HG03066 (cell line): ENCODE measurements at regions not wholly inside any gene's neighbourhood (a gene's known extent, or its start where the extent isn't known, plus 50 kb on each side); places are given as distances from the start of the nearest gene placed in this dataset.

Experiments used
- ATAC-seq: cut with Tn5 transposase; IDR thresholded peaks from one replicate; pipeline ENCODE4 v1.9.1; 2021; ENCODE audit warnings: low read depth; ENCODE audit not compliant: unreplicated experiment

DNA sequence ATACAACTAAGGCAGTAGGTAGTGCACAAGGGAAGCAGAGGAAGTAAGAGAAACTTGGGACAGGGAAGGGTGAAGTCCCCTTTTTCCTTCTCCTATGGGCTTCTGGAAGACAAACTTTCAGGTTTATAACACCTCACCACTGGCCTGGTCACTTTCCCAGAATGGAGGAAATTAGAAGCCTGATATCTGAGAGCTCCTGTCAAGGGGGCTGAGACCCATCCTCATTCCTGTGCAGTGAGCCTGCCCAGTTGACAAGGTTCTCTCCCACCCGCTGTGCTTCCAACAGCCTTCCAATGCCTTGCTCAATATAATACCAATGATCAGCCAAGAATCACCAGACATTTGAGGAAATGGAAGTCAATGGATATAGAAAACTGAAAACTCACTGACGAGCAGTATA, 100.4 kb upstream of the YPEL5 start:
- no peak for ATAC-seq

DNA sequence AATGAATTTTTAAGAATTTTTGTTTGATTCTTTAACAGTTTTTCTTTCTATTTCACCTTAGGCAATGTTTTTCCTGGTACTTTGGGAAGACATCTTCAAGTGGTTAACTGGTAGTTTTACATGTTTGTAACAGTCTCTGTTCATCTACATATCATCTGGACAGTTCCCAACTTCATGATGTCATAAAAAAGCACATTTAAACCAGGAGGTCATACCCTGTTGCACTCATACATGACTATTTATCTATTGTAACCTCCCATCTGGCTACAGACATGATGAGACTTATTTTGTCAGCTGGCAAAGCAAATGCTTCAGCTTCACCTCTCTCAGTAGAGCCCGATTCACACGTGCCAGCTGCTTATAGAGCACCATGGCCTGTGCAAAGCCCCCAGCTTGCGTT, 99.8 kb upstream of the YPEL5 start:
- no peak for ATAC-seq

DNA sequence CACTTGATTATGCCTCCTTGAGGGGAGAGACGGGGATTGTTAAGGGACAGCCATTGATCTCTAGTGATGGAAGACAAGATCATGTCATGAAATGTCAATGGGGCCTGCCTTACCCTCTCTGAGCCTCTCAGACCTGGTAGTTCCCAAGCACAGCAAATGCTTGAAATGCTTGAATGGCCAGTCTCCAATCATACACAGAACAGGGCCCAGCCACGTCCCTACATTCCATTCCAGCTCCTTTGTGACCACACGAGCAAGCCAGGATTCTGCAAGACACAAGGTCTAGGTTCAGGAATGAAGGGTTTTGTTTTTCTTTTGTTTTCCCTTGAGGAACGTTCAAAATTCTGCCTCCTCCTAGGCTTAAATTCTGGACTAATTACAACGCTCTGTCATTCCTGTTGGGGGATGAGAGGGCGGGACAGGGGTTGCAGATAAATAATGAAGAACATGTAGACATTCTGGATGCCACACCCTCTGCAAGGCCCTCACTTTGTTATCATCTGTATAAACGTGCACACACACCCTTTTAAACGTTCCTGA, 98.1 kb upstream of the YPEL5 start:
- no peak for ATAC-seq

DNA sequence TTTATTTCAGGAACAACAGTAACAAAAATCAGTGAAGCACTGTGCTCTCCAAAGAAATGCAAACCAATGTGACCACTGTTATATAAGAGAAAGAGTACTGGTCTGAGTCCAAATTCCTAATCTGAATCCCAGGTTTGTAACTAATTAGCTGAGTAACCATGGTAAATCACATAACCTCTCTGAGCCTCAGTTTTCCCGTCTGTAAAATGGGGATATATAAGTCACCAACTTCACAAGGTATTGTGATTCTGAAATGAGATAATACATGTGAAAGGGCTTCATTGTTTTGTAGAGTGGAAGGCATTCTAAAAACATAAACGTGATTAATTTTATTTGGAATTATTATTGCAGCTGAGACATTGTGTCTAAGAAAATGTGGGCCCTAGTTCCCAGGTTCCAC, 91.3 kb upstream of the YPEL5 start:
- no peak for ATAC-seq

DNA sequence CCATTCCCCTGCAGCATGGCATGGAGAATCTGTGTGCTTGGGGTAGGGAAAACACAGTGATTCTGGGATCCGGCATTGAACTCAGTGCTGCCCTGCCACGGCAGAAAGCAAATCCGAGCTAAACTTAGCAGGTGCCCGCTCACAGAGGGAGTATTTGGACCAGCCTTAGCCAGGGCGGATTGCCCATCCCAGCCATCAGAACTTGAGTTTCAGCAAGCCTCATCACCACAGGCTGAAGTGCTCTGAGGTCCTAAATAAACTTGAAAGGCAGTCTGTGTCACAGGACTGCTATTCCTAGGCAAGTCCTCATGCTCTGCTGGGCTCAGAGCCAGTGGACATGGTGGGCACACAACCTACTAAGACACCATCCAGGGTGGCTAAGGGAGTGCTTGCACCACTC, 86.2 kb upstream of the YPEL5 start:
- ATAC-seq = no peak

DNA sequence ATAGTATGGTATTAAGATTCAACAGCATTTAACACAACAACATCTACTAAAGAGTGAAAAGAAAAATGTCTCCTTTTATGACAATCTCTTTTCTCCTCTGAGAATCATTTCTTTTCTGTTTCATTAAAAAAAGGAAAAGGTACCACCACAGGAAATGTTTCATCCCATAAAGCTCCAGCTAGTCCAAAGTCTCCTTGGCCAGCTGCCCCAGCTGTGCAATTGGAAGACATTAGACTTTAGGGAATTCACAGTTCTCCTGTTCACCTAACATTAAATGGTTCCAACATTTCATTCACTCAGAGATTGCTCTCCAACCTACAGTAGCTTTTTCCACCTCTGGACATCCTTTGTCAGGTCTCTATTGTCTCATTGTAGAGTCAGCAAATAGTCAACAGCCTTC, 78.7 kb upstream of the YPEL5 start:
- no peak for ATAC-seq

DNA sequence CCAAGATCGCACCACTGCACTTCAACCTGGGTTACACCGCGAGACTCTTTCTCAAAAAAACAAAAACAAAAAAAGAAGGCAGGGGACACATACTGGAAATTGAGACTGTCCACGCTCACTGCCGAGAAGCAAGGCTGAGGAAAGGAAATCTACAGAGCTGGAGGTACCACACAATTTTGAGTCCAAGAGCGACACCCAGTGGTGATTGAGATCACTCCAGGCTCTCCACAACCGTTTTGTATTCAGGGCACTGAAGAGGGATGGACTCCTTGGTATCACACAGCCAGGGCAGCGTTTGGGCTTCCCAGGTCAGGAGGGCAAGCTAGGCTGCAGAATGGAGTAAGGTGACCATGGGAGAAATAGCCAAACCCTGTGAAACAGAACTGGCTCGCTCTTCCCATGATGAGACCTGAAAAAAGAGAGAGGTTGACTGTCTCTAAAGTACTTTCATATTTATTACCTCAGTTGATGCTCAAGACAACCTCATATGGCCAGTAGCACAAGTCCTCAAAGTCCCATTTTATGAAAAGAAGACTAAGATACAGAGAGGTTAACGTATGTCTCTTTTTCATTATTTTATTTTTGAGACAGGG, 74.5 kb upstream of the YPEL5 start:
- ATAC-seq = peak; percentile 94

DNA sequence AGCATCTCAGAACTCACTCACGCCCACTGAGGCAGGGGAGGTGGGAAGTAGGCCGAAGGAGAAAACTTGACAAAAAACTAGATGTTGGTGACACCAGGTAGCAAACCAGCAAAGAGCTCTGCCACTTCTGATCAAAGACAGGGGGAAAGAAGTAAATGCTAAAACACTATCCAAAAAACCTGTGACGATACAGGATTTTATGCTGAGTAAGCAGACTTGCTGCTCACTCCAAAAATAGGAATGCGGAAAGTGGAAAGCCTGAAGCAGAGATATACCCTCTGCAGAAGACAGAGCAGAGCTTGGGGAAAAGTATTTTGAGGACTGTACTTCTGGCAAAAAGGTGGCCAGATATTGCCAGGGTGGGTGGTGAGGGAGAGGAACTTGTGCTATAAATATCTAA, 73.3 kb upstream of the YPEL5 start:
- ATAC-seq = no peak

DNA sequence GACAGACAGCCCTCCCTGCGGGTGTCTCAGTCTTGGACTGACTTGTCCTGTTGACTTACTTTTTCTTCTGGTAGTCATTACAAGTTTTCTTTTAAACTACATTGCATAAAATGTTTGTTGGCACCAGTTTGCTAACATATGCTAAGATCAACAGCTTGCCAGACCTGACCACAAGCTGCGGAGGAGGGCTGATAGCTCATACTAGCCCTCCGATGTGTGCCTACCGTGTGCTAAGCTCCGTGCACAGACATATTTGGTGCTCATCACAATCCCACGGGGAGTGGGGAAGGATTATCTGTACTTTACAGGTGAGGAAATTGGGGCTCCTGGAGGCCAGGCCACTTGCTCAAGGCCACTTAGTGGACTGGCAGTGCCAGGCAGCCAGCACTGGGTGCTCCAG, 72.8 kb upstream of the YPEL5 start:
- ATAC-seq = no peak

DNA sequence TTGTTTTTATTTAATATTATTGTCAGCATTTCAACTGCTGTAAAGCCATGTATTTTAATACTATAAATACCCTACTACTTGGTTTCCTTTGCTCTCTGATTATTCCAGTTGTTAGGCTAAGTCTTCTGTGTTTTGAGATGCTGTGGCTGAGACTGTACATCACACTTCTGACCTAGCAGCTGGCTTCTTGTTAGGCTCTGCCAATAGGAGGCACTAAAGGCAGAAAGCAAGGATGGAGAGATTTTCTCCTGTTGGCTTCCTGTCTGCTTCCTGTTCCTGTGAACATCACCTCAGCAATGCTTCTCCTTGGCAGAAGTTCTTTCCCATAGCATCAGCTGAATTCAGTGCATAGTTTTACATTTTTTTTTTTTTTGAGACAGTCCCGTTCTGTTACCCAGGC, 68.3 kb upstream of the YPEL5 start:
- ATAC-seq = no peak

DNA sequence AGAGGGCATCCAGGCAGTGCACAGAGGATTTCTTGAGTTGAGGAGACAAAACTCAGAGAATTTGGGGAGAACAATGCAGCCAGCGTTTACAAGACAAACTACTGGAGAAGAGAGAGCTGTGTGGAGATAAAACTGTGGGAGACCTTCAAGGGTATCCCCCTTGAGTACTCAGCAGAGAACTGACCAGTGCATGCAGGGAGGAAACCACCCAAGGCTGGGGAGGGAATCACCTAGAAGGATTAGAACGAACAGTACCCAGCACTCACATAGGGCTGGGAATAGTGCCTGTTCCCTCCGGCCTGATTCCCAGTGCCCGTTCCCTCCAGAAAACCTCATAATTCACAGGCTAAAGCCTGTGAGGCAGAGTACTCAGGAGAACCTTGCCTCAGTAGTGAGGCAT, 61.9 kb upstream of the YPEL5 start:
- ATAC-seq = no peak

DNA sequence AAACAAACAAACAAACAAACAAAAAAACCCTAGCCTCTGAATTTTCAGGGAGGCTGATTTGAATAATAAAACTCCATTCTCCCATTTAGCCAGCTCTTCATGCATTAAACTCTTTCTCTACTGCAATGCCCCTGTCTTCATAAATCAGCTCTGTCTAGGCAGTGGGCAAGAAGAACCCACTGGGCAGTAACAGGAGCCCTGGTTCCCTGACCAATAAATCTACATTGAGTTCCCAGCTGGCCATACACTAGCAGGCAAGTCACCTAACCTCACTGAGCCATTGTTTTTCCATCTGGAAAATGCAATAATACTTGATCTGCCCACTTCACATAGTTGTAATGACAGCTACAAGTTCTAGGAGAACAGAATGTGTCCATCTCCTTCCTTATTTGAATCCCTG, 57.6 kb upstream of the YPEL5 start:
- ATAC-seq = no peak

DNA sequence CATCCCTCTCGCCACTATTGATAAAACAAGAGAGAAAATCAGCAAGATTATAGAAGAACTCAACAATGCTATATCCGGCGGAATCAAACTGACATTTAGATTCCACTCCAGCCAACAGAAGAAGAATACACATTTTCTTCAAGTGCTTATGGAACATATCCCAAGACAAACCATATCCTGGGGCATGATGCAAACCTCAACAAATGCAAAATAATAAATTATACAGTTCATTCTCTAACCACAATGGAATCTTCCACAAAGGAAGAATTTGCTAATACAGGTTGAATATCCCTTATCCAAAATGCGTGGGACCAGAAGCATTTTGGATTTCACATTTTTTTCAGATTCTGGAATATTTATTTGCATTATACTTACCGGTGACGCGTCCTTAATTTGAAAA, 51.4 kb upstream of the YPEL5 start:
- no peak for ATAC-seq

DNA sequence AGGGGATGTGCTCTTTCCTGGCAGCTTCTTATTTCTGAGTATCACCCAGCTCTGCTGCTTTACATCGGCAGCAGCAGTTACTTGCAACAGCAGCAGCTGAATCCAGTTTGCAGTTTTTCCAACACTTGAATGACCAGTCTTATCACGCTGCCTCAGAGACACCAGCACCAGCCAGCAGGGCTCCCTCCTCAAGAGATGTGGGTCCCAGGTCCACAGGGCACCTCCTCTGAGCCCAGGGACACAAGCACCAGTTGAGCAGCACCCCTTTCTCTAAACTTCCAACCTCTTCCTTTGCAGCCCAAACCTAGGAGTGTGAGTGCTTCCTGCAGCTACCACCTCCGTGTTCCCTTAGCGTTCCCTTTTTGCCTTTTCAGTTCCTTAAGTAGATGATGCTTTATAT, 50.4 kb upstream of the YPEL5 start:
- no peak for ATAC-seq
